A673 (cell line): ENCODE measurements at regions not wholly inside any gene's neighbourhood (a gene's known extent, or its start where the extent isn't known, plus 50 kb on each side); places are given as distances from the start of the nearest gene placed in this dataset.

ENCODE experiments used
- BruUV-seq: library from RNA; stranded (reverse); fragments of 400-500 nt; replicated peaks from 2 replicates; lab custom pipeline; 2021; lab: Mats Ljungman, UMichigan
- CTCF ChIA-PET: fragments of 300-600 bp; sonication (Branson Sonifier 250); formaldehyde crosslinking; loops from one replicate; lab custom pipeline; 2022; ENCODE audit warnings: antibody characterized with exemption; lab: Charles Lee
- POLR2A ChIA-PET: fragments of 300-600 bp; sonication (Branson Sonifier 250); formaldehyde crosslinking; loops from one replicate; lab custom pipeline; 2022; ENCODE audit warnings: antibody characterized with exemption; ENCODE audit not compliant: low non-redundant PET; lab: Charles Lee
- DNase-seq: peaks from one replicate; pipeline ENCODE4 v3.0.0-alpha.2; 2015; ENCODE audit warnings: low spot score
- H3K27ac ChIP-seq: fragments of 200-600 bp; sonication (generic); 2 replicates; pipeline ENCODE4 v1.5.1; 2016; ENCODE audit warnings: mixed run types, low read depth, mild to moderate bottlenecking, mixed read lengths, antibody characterized with exemption, low read length; ENCODE audit not compliant: poor library complexity, severe bottlenecking
- H3K27me3 ChIP-seq: fragments of 200-600 bp; sonication (generic); replicated peaks from 2 replicates; pipeline ENCODE4 v1.6.1; 2017; ENCODE audit warnings: mixed run types, low read depth, mild to moderate bottlenecking, mixed read lengths, antibody characterized with exemption, low read length; ENCODE audit not compliant: insufficient read depth, poor library complexity
- H3K36me3 ChIP-seq: fragments of 200-600 bp; sonication (generic); 2 replicates; pipeline ENCODE4 v1.6.1; 2016; ENCODE audit warnings: mixed run types, mild to moderate bottlenecking, mixed read lengths, antibody characterized with exemption, low read length; ENCODE audit not compliant: insufficient read depth, poor library complexity, severe bottlenecking
- H3K4me1 ChIP-seq: fragments of 200-600 bp; sonication (generic); 2 replicates; pipeline ENCODE4 v1.6.1; 2017; ENCODE audit warnings: mixed run types, mild to moderate bottlenecking, mixed read lengths, antibody characterized with exemption, low read length; ENCODE audit not compliant: insufficient read depth, poor library complexity, severe bottlenecking
- H3K4me3 ChIP-seq: fragments of 200-600 bp; sonication (generic); 2 replicates; pipeline ENCODE4 v1.5.1; 2016; ENCODE audit warnings: low read depth, mixed run types, mild to moderate bottlenecking, mixed read lengths, low read length; ENCODE audit not compliant: poor library complexity, severe bottlenecking
- H3K9me3 ChIP-seq: fragments of 200-600 bp; sonication (generic); 2 replicates; pipeline ENCODE4 v1.6.1; 2016; ENCODE audit warnings: mixed run types, low read depth, mild to moderate bottlenecking, mixed read lengths, antibody characterized with exemption, low read length; ENCODE audit not compliant: poor library complexity, severe bottlenecking
- CTCF ChIP-seq: fragments of 300-800, 200-600 bp; sonication (generic); conservative IDR thresholded peaks from 2 replicates; pipeline ENCODE4 v1.5.1; 2017; ENCODE audit warnings: low read depth, mild to moderate bottlenecking, antibody characterized with exemption, low read length, moderate library complexity, mixed read lengths
- EZH2 ChIP-seq: fragments of 200-600 bp; sonication (generic); IDR thresholded peaks from 2 replicates; pipeline ENCODE4 v1.6.1; 2017; ENCODE audit warnings: borderline replicate concordance, low read depth, mild to moderate bottlenecking, mixed read lengths, antibody characterized with exemption, low read length; ENCODE audit not compliant: poor library complexity, severe bottlenecking
- intact Hi-C: fragments of 100-400 bp; cut with micrococcal nuclease; formaldehyde crosslinking; loops from one replicate; pipeline ENCODE4 v1.10.0; 2022; ENCODE audit not compliant: unreplicated experiment

- H3K4me3 ChIP-seq = no peak overlapping the region
- TF ChIP-seq CTCF (no peak), EZH2 (no peak)
- H3K4me1 ChIP-seq = no peaks in the 10 kb centered on the region
- no TSS peak for BruUV-seq
- H3K9me3 ChIP-seq = peaks cover 5% of the 10 kb centered on the region
- intact Hi-C loops = no loop called here
- ChIA-PET POLR2A (no interaction called here), CTCF (no interaction called here)
- DNase-seq = no peak
- no peak overlapping the region for H3K27ac ChIP-seq
- H3K27me3 ChIP-seq = no peaks in the 10 kb centered on the region
- H3K36me3 ChIP-seq = no peaks in the 10 kb centered on the region
Observed at GRCh38 chr4:189440716-189441115, 500.0 kb upstream of the FRG1 start.

DNA sequence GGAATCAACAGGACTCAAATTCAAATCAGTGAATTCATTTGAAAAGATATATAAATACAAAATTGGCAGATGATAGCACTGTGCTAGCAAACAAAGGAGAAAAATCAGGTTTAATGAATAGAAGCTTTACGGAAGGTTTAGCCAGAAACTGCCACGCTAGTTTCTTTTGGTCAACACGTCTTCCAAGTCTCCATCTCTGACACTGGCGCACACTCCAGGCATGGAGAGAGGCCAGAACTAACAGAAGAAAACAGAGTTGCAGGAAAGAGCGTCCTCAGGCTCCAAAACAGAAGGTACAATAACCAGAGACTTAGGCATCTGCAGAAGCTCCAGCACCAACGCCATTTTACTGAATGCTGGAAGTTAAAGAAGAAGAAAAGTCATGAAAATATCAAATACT is 497.3 kb upstream of the FRG1 start:
- intact Hi-C loops = no loop called here
- ChIA-PET POLR2A (no interaction called here), CTCF (no interaction called here)
- BruUV-seq = no TSS peak
- Histone ChIP-seq H3K4me3 (no peak overlapping the region), H3K4me1 (no peaks in the 10 kb centered on the region), H3K27ac (no peak overlapping the region), H3K27me3 (peaks cover 5% of the 10 kb centered on the region), H3K36me3 (no peaks in the 10 kb centered on the region), H3K9me3 (no peaks in the 10 kb centered on the region)
- no peak for DNase-seq
- TF ChIP-seq CTCF = no peak
- no peak for TF ChIP-seq EZH2

DNA sequence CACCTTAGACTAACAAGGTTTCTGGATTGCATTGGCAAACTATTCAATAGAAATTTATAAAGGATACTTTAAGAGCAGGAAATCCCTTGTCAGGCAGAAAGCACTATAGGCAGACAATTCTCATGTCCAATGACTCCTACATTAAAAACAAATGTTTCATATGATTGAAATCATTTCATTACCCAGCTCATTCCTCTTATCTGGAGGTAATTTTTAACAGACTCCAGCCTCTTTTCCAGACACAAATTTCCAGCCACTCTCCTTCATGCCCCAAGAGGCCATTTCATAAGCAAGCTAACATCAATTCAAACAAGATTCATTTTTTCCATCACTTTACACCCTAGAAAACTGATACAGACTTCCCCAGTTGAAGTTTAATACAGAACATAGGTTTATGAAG is 495.1 kb upstream of the FRG1 start:
- no peaks in the 10 kb centered on the region for H3K9me3 ChIP-seq
- peaks cover 5% of the 10 kb centered on the region for H3K27me3 ChIP-seq
- intact Hi-C loops = no loop called here
- H3K36me3 ChIP-seq = no peaks in the 10 kb centered on the region
- H3K4me1 ChIP-seq = no peaks in the 10 kb centered on the region
- TF ChIP-seq EZH2 = no peak
- BruUV-seq = no TSS peak
- DNase-seq = no peak
- no peak overlapping the region for H3K27ac ChIP-seq
- POLR2A ChIA-PET = no interaction called here
- no peak overlapping the region for H3K4me3 ChIP-seq
- CTCF ChIA-PET = no interaction called here

DNA sequence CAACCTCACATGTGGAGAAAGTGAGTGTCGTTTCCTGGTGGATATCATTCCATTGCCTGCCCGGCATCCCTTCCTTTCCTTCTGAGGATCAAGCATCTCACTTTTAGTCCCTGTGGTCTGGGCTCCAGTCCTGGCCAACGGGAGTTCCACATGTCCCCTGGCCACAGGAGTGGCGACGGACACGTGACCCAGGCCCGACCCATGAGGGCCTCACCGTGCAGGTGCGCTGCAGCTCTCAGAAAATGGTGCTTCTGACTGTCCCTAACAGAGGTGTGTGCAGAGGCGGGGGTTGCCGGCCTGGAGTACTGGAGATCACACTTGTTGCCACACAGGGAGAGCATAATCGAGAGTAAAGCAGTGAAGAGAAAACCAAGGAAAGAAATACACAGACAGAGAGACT is 476.9 kb upstream of the FRG1 start:
- Histone ChIP-seq H3K9me3 (no peaks in the 10 kb centered on the region), H3K36me3 (no peaks in the 10 kb centered on the region), H3K27me3 (no peaks in the 10 kb centered on the region), H3K4me1 (no peaks in the 10 kb centered on the region), H3K4me3 (no peak overlapping the region), H3K27ac (no peak overlapping the region)
- DNase-seq = no peak
- ChIA-PET CTCF (no interaction called here), POLR2A (no interaction called here)
- no TSS peak for BruUV-seq
- intact Hi-C loops = no loop called here
- TF ChIP-seq CTCF = no peak
- TF ChIP-seq EZH2 = no peak
